Liver (tissue), 8 donors: ENCODE measurements at regions not wholly inside any gene's neighbourhood (a gene's known extent, or its start where the extent isn't known, plus 50 kb on each side); places are given as distances from the start of the nearest gene placed in this dataset.

Source experiments
- DNase-seq: peaks from one replicate; pipeline ENCODE4 v3.0.0-alpha.2; 2017; ENCODE audit warnings: low spot score
- H3K27ac ChIP-seq, 2 donors: one replicate each; pipeline ENCODE4 v1.7.0; 2013; ENCODE audit warnings: inconsistent platforms in 2 of 2, low read length in 2 of 2, control low read depth in 1 of 2, low read depth in 1 of 2, mild to moderate bottlenecking in 1 of 2
- H3K27me3 ChIP-seq, 4 donors: one replicate each; pipeline versions ENCODE4 v1.6.1 to v1.7.0; 2013; ENCODE audit warnings: low read length in 3 of 4, inconsistent platforms in 1 of 4, mild to moderate bottlenecking in 1 of 4, moderate library complexity in 1 of 4; ENCODE audit not compliant: control insufficient read depth in 4 of 4, insufficient read depth in 4 of 4
- H3K36me3 ChIP-seq, 4 donors: one replicate each; pipeline versions ENCODE4 v1.6.1 to v1.7.0; 2013; ENCODE audit warnings: low read length in 3 of 4, mild to moderate bottlenecking in 3 of 4, low read depth in 1 of 4, moderate library complexity in 1 of 4; ENCODE audit not compliant: control insufficient read depth in 4 of 4, insufficient read depth in 3 of 4
- H3K4me1 ChIP-seq, 4 donors: one replicate each; pipeline versions ENCODE4 v1.6.1 to v1.7.0; 2013; ENCODE audit warnings: low read length in 3 of 4, mild to moderate bottlenecking in 3 of 4, moderate library complexity in 1 of 4; ENCODE audit not compliant: control insufficient read depth in 4 of 4, insufficient read depth in 4 of 4
- H3K4me3 ChIP-seq, 3 donors: one replicate each; pipeline versions ENCODE4 v1.6.1 to v1.7.0; 2013; ENCODE audit warnings: low read length in 3 of 3, control low read depth in 1 of 3, low read depth in 1 of 3, mild to moderate bottlenecking in 1 of 3
- H3K9ac ChIP-seq, 2 donors: one replicate each; pipeline ENCODE4 v1.7.0; 2013; ENCODE audit warnings: low read length in 2 of 2, mild to moderate bottlenecking in 2 of 2, moderate library complexity in 2 of 2, control low read depth in 1 of 2, low read depth in 1 of 2
- H3K9me3 ChIP-seq, 4 donors: one replicate each; pipeline versions ENCODE4 v1.6.1 to v1.7.0; 2013; ENCODE audit warnings: low read length in 3 of 4; ENCODE audit not compliant: control insufficient read depth in 4 of 4
- ATF3 ChIP-seq: IDR thresholded peaks from 2 replicates; pipeline ENCODE4 v1.6.1; 2016; ENCODE audit warnings: antibody characterized with exemption
- CTCF ChIP-seq: fragments of 150-350 bp; IDR thresholded peaks from 2 replicates; pipeline ENCODE4 v1.5.1; 2017; ENCODE audit warnings: improper control_type of control experiment, low read depth, low read length; ENCODE audit not compliant: missing input control
- EGR1 ChIP-seq, 2 donors: IDR thresholded peaks; 2 replicates each; pipeline ENCODE4 v1.6.1; 2016 to 2018; ENCODE audit warnings: antibody characterized with exemption in 2 of 2, low read depth in 2 of 2
- FOXA1 ChIP-seq: IDR thresholded peaks from 2 replicates; pipeline ENCODE4 v1.6.1; 2016; ENCODE audit warnings: antibody characterized with exemption
- FOXA2 ChIP-seq: IDR thresholded peaks from 2 replicates; pipeline ENCODE4 v1.6.1; 2016; ENCODE audit warnings: antibody characterized with exemption
- GABPA ChIP-seq, 2 donors: IDR thresholded peaks in 1 of 2; conservative IDR thresholded peaks in 1 of 2; 2 replicates each; pipeline ENCODE4 v1.6.1; 2016; ENCODE audit warnings: antibody characterized with exemption in 2 of 2, mild to moderate bottlenecking in 1 of 2, moderate library complexity in 1 of 2
- HNF4A ChIP-seq, 2 donors: conservative IDR thresholded peaks; 2 replicates each; pipeline ENCODE4 v1.6.1; 2016; ENCODE audit warnings: antibody characterized with exemption in 2 of 2, mild to moderate bottlenecking in 2 of 2
- HNF4G ChIP-seq: IDR thresholded peaks from 2 replicates; pipeline ENCODE4 v1.6.1; 2016; ENCODE audit warnings: antibody characterized with exemption
- JUND ChIP-seq, 2 donors: IDR thresholded peaks; 2 replicates each; pipeline ENCODE4 v1.6.1; 2016; ENCODE audit warnings: antibody characterized with exemption in 2 of 2
- RAD21 ChIP-seq, 2 donors: IDR thresholded peaks; 2 replicates each; pipeline ENCODE4 v1.6.1; 2016; ENCODE audit warnings: antibody characterized with exemption in 2 of 2, mild to moderate bottlenecking in 2 of 2
- RXRA ChIP-seq, 2 donors: IDR thresholded peaks; 2 replicates each; pipeline ENCODE4 v1.6.1; 2017 to 2018; ENCODE audit warnings: antibody characterized with exemption in 2 of 2, mild to moderate bottlenecking in 1 of 2
- SP1 ChIP-seq: IDR thresholded peaks from 2 replicates; pipeline ENCODE4 v1.6.1; 2018; ENCODE audit warnings: antibody characterized with exemption, mild to moderate bottlenecking
- TAF1 ChIP-seq: conservative IDR thresholded peaks from 2 replicates; pipeline ENCODE4 v1.6.1; 2016; ENCODE audit warnings: antibody characterized with exemption, mild to moderate bottlenecking
- YY1 ChIP-seq: IDR thresholded peaks from 2 replicates; pipeline ENCODE4 v1.6.1; 2016; ENCODE audit warnings: antibody characterized with exemption, mild to moderate bottlenecking
- ZBTB33 ChIP-seq: IDR thresholded peaks from 2 replicates; pipeline ENCODE4 v1.6.1; 2016; ENCODE audit warnings: antibody characterized with exemption
- WGBS: extraction: QIAGEN DNeasy Blood & Tissue Kit; methylation state at CpG from one replicate; pipeline ENCODE4 v1.1.7; 2013; 5-methylcytosine and 5-hydroxymethylcytosine counted together
- donor health status: healthy.
- donor health status: healthy.
- donor health status: healthy.
- donor health status: healthy.
- donor health status: healthy.

GRCh38 chr9:135014311-135015010, 73.0 kb upstream of the OLFM1 start:
- Histone ChIP-seq H3K9me3 (no peaks in the 10 kb centered on the region), H3K27ac (no peak overlapping the region), H3K4me1 (no peaks in the 10 kb centered on the region), H3K36me3 (no peaks in the 10 kb centered on the region), H3K9ac (no peak overlapping the region), H3K4me3 (no peak overlapping the region), H3K27me3 (no peaks in the 10 kb centered on the region)
- no peak for DNase-seq
- TF ChIP-seq FOXA2 (no peak), GABPA (IDR thresholded peaks at IDR 0.05 in 1 of 2, conservative IDR thresholded peaks at IDR 0.05 in 1 of 2) (no peak), YY1 (no peak), EGR1 (IDR thresholded peaks at IDR 0.05; ENCODE audit: low read depth in 2 of 2) (no peak), ATF3 (no peak), CTCF (no peak), JUND (IDR thresholded peaks at IDR 0.05) (no peak), HNF4A (conservative IDR thresholded peaks at IDR 0.05) (no peak), SP1 (no peak), RXRA (IDR thresholded peaks at IDR 0.05) (no peak), TAF1 (no peak), HNF4G (no peak)
- 75% methylated on average over 24 of the region's 24 CpGs for WGBS

- TF ChIP-seq ZBTB33 (no peak), FOXA2 (no peak)
- H3K27me3 ChIP-seq, result no peaks in the 10 kb centered on the region
- WGBS, result 79% methylated on average over 13 of the region's 13 CpGs
These were observed 72.4 kb upstream of the OLFM1 start for GRCh38 chr9:135015096-135015495.

GRCh38 chr9:135015565-135015964, 71.9 kb upstream of the OLFM1 start:
- Histone ChIP-seq H3K27ac (no peak overlapping the region), H3K9me3 (no peaks in the 10 kb centered on the region), H3K9ac (no peak overlapping the region), H3K27me3 (no peaks in the 10 kb centered on the region), H3K4me3 (no peak overlapping the region), H3K36me3 (no peaks in the 10 kb centered on the region), H3K4me1 (no peaks in the 10 kb centered on the region)
- TF ChIP-seq HNF4G (no peak), FOXA2 (no peak), RAD21 (IDR thresholded peaks at IDR 0.05) (no peak), HNF4A (conservative IDR thresholded peaks at IDR 0.05) (no peak), SP1 (no peak), ZBTB33 (no peak), FOXA1 (no peak), RXRA (IDR thresholded peaks at IDR 0.05) (no peak), TAF1 (no peak), EGR1 (IDR thresholded peaks at IDR 0.05; ENCODE audit: low read depth in 2 of 2) (no peak)
- no peak for DNase-seq
- 70% methylated on average over 6 of the region's 6 CpGs for WGBS

More at GRCh38 chr9:135015096-135015495, 72.4 kb upstream of the OLFM1 start:
- no peaks in the 10 kb centered on the region for H3K36me3 ChIP-seq
- no peak overlapping the region for H3K27ac ChIP-seq
- H3K4me1 ChIP-seq, result no peaks in the 10 kb centered on the region
- no peak overlapping the region for H3K9ac ChIP-seq
- DNase-seq, result no peak
- no peak overlapping the region for H3K4me3 ChIP-seq
- H3K9me3 ChIP-seq, result no peaks in the 10 kb centered on the region
